ENCODE measurements at regions not wholly inside any gene's neighbourhood (a gene's known extent, or its start where the extent isn't known, plus 50 kb on each side); places are given as distances from the start of the nearest gene placed in this dataset.

GRCh38 chr20:48281501-48281900, 496.2 kb upstream of the SULF2 start:
- WGBS, 4 donors: 68 to 76% (median 72%) methylated on average over 4 of the region's 4 CpGs
- H3K27me3 ChIP-seq: peaks cover 0 to 3% (median 0%) of the 10 kb centered on the region in 9 donors

GRCh38 chr20:48278961-48279481, 493.7 kb upstream of the SULF2 start:
- Histone ChIP-seq H3K27me3 (peaks cover 0 to 3% (median 0%) of the 10 kb centered on the region in 9 donors), H3K27ac (peak overlapping the region in 7 of 12 donors; percentile 31 to 72 (median 62)), H3K4me1 (peaks cover 0 to 54% (median 14%) of the 10 kb centered on the region in 12 donors), H3K9me3 (no peaks in the 10 kb centered on the region), H3K4me3 (no peak overlapping the region), H3K36me3 (no peaks in the 10 kb centered on the region)
- intact Hi-C loops (cut with DNase I): no loop called here
- ATAC-seq (peak in 2 of 4 donors; percentile 50 to 68), DNase-seq (peak in 3 of 5 donors; percentile 32 to 55 (median 43))
- WGBS, 4 donors: 27 to 36% (median 30%) methylated on average over 2 of the region's 2 CpGs
- TF ChIP-seq CTCF (IDR thresholded peaks at IDR 0.05) (no peak), POLR2A (IDR thresholded peaks at IDR 0.05) (no peak)

More at GRCh38 chr20:48281501-48281900, 496.2 kb upstream of the SULF2 start:
- no peak for TF ChIP-seq CTCF (IDR thresholded peaks at IDR 0.05)
- no peak for TF ChIP-seq POLR2A (IDR thresholded peaks at IDR 0.05)
- Histone ChIP-seq H3K27ac (no peak overlapping the region), H3K9me3 (no peaks in the 10 kb centered on the region), H3K36me3 (no peaks in the 10 kb centered on the region), H3K4me1 (peaks cover 0 to 42% (median 19%) of the 10 kb centered on the region in 12 donors), H3K4me3 (no peak overlapping the region)
- ATAC-seq: no peak
- DNase-seq: no peak
- intact Hi-C loops (cut with DNase I): no loop called here

GRCh38 chr20:48277266-48277665, 492.0 kb upstream of the SULF2 start:
- H3K27me3 ChIP-seq: peaks cover 0 to 3% (median 0%) of the 10 kb centered on the region in 9 donors
- H3K4me3 ChIP-seq: no peak overlapping the region
- no peak for TF ChIP-seq CTCF (IDR thresholded peaks at IDR 0.05)
- DNase-seq (no peak), ATAC-seq (no peak)
- H3K9me3 ChIP-seq: no peaks in the 10 kb centered on the region
- H3K4me1 ChIP-seq: peaks cover 0 to 46% (median 10%) of the 10 kb centered on the region in 12 donors
- intact Hi-C loops (cut with DNase I): no loop called here
- no peaks in the 10 kb centered on the region for H3K36me3 ChIP-seq
- H3K27ac ChIP-seq: peak overlapping the region in 1 of 12 donors; percentile 57
- WGBS, 4 donors: 87 to 94% (median 90%) methylated on average over 2 of the region's 2 CpGs

GRCh38 chr20:48276021-48276342, 490.7 kb upstream of the SULF2 start:
- DNase-seq (no peak), ATAC-seq (no peak)
- intact Hi-C loops (cut with DNase I): no loop called here
- Histone ChIP-seq H3K4me3 (no peak overlapping the region), H3K4me1 (peaks cover 0 to 46% (median 10%) of the 10 kb centered on the region in 12 donors), H3K36me3 (no peaks in the 10 kb centered on the region), H3K27me3 (peaks cover 0 to 2% (median 0%) of the 10 kb centered on the region in 9 donors), H3K9me3 (no peaks in the 10 kb centered on the region), H3K27ac (no peak overlapping the region)
- TF ChIP-seq CTCF (IDR thresholded peaks at IDR 0.05) (no peak), POLR2A (IDR thresholded peaks at IDR 0.05) (no peak)
- 66 to 78% (median 73%) methylated on average over 3 of the region's 3 CpGs for WGBS, 4 donors
